IMR-90 (cell line): ENCODE measurements at regions not wholly inside any gene's neighbourhood (a gene's known extent, or its start where the extent isn't known, plus 50 kb on each side); places are given as distances from the start of the nearest gene placed in this dataset.

ENCODE experiments used
- ATAC-seq: fragments of 200-7000 bp; cut with Tn5 transposase; 2 replicates; pipeline ENCODE4 v1.9.1; 2020; ENCODE audit warnings: low read depth, mild to moderate bottlenecking, moderate library complexity
- BruUV-seq: library from RNA; stranded (reverse); fragments of 400-500 nt; replicated peaks from 2 replicates; lab custom pipeline; 2021; lab: Mats Ljungman, UMichigan
- CTCF ChIA-PET: fragments of 300-600 bp; formaldehyde crosslinking; extraction: SDS; loops from one replicate; lab custom pipeline; 2021; ENCODE audit warnings: antibody characterized with exemption; lab: Yijun Ruan, JAX
- POLR2A ChIA-PET: fragments of 300-600 bp; sonication (Branson Sonifier 250); formaldehyde crosslinking; loops from one replicate; lab custom pipeline; 2022; ENCODE audit warnings: antibody characterized with exemption; ENCODE audit not compliant: unreplicated experiment; lab: Charles Lee
- DNase-seq: peaks from one replicate; pipeline ENCODE4 v3.0.0; 2013
- H2AFZ ChIP-seq: replicated peaks from 2 replicates; pipeline ENCODE3; 2013; ENCODE audit warnings: low read length, mild to moderate bottlenecking; ENCODE audit not compliant: poor library complexity
- H2AK5ac ChIP-seq: 2 replicates; pipeline ENCODE4 v1.6.1; 2013; ENCODE audit warnings: low read depth, low read length, inconsistent platforms
- H2AK9ac ChIP-seq: replicated peaks from 2 replicates; pipeline ENCODE3; 2013; ENCODE audit warnings: mild to moderate bottlenecking, low read depth, low read length, moderate library complexity; ENCODE audit not compliant: poor library complexity
- H2BK120ac ChIP-seq: 2 replicates; pipeline ENCODE4 v1.6.1; 2013; ENCODE audit warnings: low read depth, low read length, inconsistent platforms
- H2BK15ac ChIP-seq: 3 replicates; pipeline ENCODE4 v1.6.1; 2013; ENCODE audit warnings: low read depth, low read length, inconsistent platforms
- H2BK20ac ChIP-seq: 2 replicates; pipeline ENCODE4 v1.6.1; 2013; ENCODE audit warnings: low read depth, mild to moderate bottlenecking, inconsistent platforms, low read length, moderate library complexity
- H2BK5ac ChIP-seq: 2 replicates; pipeline ENCODE4 v1.6.1; 2013; ENCODE audit warnings: mild to moderate bottlenecking, low read depth, low read length, inconsistent platforms; ENCODE audit not compliant: poor library complexity, severe bottlenecking
- H3K14ac ChIP-seq: replicated peaks from 2 replicates; pipeline ENCODE4 v1.6.1; 2013; ENCODE audit warnings: low read depth, low read length, inconsistent platforms
- H3K18ac ChIP-seq: 2 replicates; pipeline ENCODE4 v1.6.1; 2013; ENCODE audit warnings: low read depth, low read length, control low read depth
- H3K23ac ChIP-seq: 2 replicates; pipeline ENCODE4 v1.6.1; 2013; ENCODE audit warnings: low read depth, low read length, inconsistent platforms
- H3K27ac ChIP-seq: 2 replicates; pipeline ENCODE4 v1.5.1; 2013; ENCODE audit warnings: mild to moderate bottlenecking, control low read depth, low read length; ENCODE audit not compliant: insufficient read depth
- H3K27me3 ChIP-seq: 2 replicates; pipeline ENCODE4 v1.6.1; 2013; ENCODE audit warnings: low read length; ENCODE audit not compliant: control insufficient read depth, insufficient read depth
- H3K36me3 ChIP-seq: 2 replicates; pipeline ENCODE4 v1.6.1; 2013; ENCODE audit warnings: low read length, mixed read lengths; ENCODE audit not compliant: control insufficient read depth, insufficient read depth
- H3K4ac ChIP-seq: 2 replicates; pipeline ENCODE4 v1.6.1; 2013; ENCODE audit warnings: low read depth, low read length, inconsistent platforms
- H3K4me1 ChIP-seq: 2 replicates; pipeline ENCODE4 v1.6.1; 2013; ENCODE audit warnings: low read length, mixed read lengths; ENCODE audit not compliant: control insufficient read depth, insufficient read depth
- H3K4me2 ChIP-seq: 2 replicates; pipeline ENCODE4 v1.6.1; 2013; ENCODE audit warnings: low read depth, mild to moderate bottlenecking, control low read depth, low read length, moderate library complexity
- H3K4me3 ChIP-seq: 2 replicates; pipeline ENCODE4 v1.5.1; 2013; ENCODE audit warnings: low read depth, mild to moderate bottlenecking, control low read depth, low read length, moderate library complexity; ENCODE audit not compliant: insufficient read depth
- H3K56ac ChIP-seq: 2 replicates; pipeline ENCODE4 v1.6.1; 2013; ENCODE audit warnings: low read length, inconsistent platforms; ENCODE audit not compliant: insufficient read depth; ENCODE audit errors: extremely low read depth
- H3K79me1 ChIP-seq, 2 experiments: 2 replicates each; pipeline ENCODE4 v1.6.1; 2013; ENCODE audit warnings: low read length in 2 of 2, inconsistent platforms in 1 of 2, low read depth in 1 of 2
- H3K9ac ChIP-seq: 2 replicates; pipeline ENCODE4 v1.6.1; 2013; ENCODE audit warnings: low read depth, low read length, control low read depth
- H3K9me1 ChIP-seq: 2 replicates; pipeline ENCODE4 v1.6.1; 2013; ENCODE audit warnings: low read length, inconsistent platforms; ENCODE audit not compliant: insufficient read depth
- H3K9me3 ChIP-seq: 2 replicates; pipeline ENCODE4 v1.6.1; 2013; ENCODE audit warnings: low read length; ENCODE audit not compliant: control insufficient read depth, insufficient read depth
- H4K20me1 ChIP-seq: 2 replicates; pipeline ENCODE4 v1.6.1; 2013; ENCODE audit warnings: low read length, inconsistent platforms; ENCODE audit not compliant: insufficient read depth
- H4K5ac ChIP-seq: 2 replicates; pipeline ENCODE4 v1.6.1; 2013; ENCODE audit warnings: mild to moderate bottlenecking, low read depth, low read length, control low read depth
- H4K8ac ChIP-seq, 2 experiments: 2 replicates each; pipeline ENCODE4 v1.6.1; 2013; ENCODE audit warnings: low read depth in 2 of 2, low read length in 2 of 2, control low read depth in 1 of 2, inconsistent platforms in 1 of 2
- H4K91ac ChIP-seq: 2 replicates; pipeline ENCODE4 v1.6.1; 2013; ENCODE audit warnings: low read depth, low read length, inconsistent platforms; ENCODE audit not compliant: insufficient read depth
- MAFK ChIP-seq: IDR thresholded peaks from 2 replicates; pipeline ENCODE4 v1.6.1; 2012; ENCODE audit warnings: low read depth, low read length, improper control_type of control experiment
- MAZ ChIP-seq: IDR thresholded peaks from 2 replicates; pipeline ENCODE4 v1.6.1; 2012; ENCODE audit warnings: low read depth, mild to moderate bottlenecking, low read length, improper control_type of control experiment, moderate library complexity, borderline replicate concordance
- WGBS, 2 experiments: methylation state at CpG; one replicate each; pipeline versions ENCODE4 v1.1.5 to v1.1.7; 2013; ENCODE audit warnings: missing lambda C conversion rate in 2 of 2; ENCODE audit not compliant: insufficient read length in 1 of 2; ENCODE audit errors: extremely low coverage in 2 of 2; 5-methylcytosine and 5-hydroxymethylcytosine counted together
- dilution Hi-C: fragments of 300-500 bp; cut with HindIII; formaldehyde crosslinking; loops from one replicate; pipeline ENCODE4 v1.14.3; 2018; ENCODE audit warnings: low sequenced_read_pairs; ENCODE audit not compliant: unreplicated experiment
- in situ Hi-C: fragments of 300-500 bp; cut with MboI; formaldehyde crosslinking; loops from 3 replicates; pipeline ENCODE4 v1.14.3; 2019; ENCODE audit warnings: low sequenced_read_pairs, inconsistent platforms, mixed read lengths
- intact Hi-C: fragments of 100-400 bp; cut with micrococcal nuclease; formaldehyde crosslinking; loops from 2 replicates; pipeline ENCODE4 v1.10.0; 2022

DNA sequence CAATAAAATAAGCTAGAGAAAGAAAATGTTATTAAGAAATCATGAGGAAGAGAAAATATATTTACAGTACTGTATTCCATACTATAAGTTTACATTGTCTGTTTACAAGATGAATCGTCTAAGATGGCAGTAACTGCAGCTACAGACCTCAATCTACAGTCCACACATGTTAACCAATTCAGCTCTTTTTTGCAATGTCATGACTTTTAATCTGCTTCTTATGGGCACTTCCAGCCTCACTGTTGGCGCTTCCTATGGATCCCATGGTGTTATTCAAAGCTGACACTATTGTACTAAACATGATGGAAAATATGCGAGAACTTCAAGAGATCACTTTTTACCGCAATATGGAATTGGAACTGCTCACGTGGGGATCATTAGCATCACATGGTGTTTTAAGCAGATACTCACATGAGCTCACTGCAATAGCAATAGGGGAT is 451.5 kb upstream of the CITED2 start:
- Histone ChIP-seq H3K36me3 (no peaks in the 10 kb centered on the region), H3K9me1 (no peaks in the 10 kb centered on the region), H3K56ac (no peak overlapping the region), H3K9me3 (no peaks in the 10 kb centered on the region), H4K20me1 (no peaks in the 10 kb centered on the region), H3K14ac (no peak overlapping the region), H3K27ac (no peak overlapping the region), H2AK5ac (no peak overlapping the region), H3K9ac (no peak overlapping the region), H4K91ac (no peak overlapping the region), H2BK15ac (no peak overlapping the region), H2BK120ac (no peak overlapping the region), H2AFZ (no peak overlapping the region), H3K18ac (no peak overlapping the region), H3K4me1 (no peaks in the 10 kb centered on the region), H3K4me3 (no peak overlapping the region), H3K4me2 (no peak overlapping the region), H3K27me3 (no peaks in the 10 kb centered on the region), H3K79me1 (no peaks in the 10 kb centered on the region), H2BK5ac (no peak overlapping the region), H2AK9ac (no peak overlapping the region), H3K4ac (no peak overlapping the region), H3K23ac (no peak overlapping the region), H4K8ac (no peak overlapping the region), H4K5ac (no peak overlapping the region), H2BK20ac (no peak overlapping the region)
- TF ChIP-seq MAFK (peak; percentile 75), MAZ (no peak)
- WGBS, 2 experiments: no CpG with 5 or more reads among the region's 5 CpGs
- no TSS peak for BruUV-seq
- ChIA-PET CTCF (no interaction called here), POLR2A (no interaction called here)
- intact Hi-C loops: no loop called here
- no peak for DNase-seq
- ATAC-seq: no peak
- dilution Hi-C loops: no loop called here
- in situ Hi-C loops: no loop called here
